Liver (tissue), 3 donors: ENCODE measurements at regions not wholly inside any gene's neighbourhood (a gene's known extent, or its start where the extent isn't known, plus 50 kb on each side); places are given as distances from the start of the nearest gene placed in this dataset.

Experiments used
- ATF3 ChIP-seq: IDR thresholded peaks from 2 replicates; pipeline ENCODE4 v1.6.1; 2016; ENCODE audit warnings: antibody characterized with exemption
- EGR1 ChIP-seq, 2 donors: IDR thresholded peaks; 2 replicates each; pipeline ENCODE4 v1.6.1; 2016 to 2018; ENCODE audit warnings: antibody characterized with exemption in 2 of 2, low read depth in 2 of 2
- FOXA1 ChIP-seq: IDR thresholded peaks from 2 replicates; pipeline ENCODE4 v1.6.1; 2016; ENCODE audit warnings: antibody characterized with exemption
- GABPA ChIP-seq, 2 donors: IDR thresholded peaks in 1 of 2; conservative IDR thresholded peaks in 1 of 2; 2 replicates each; pipeline ENCODE4 v1.6.1; 2016; ENCODE audit warnings: antibody characterized with exemption in 2 of 2, mild to moderate bottlenecking in 1 of 2, moderate library complexity in 1 of 2
- HNF4A ChIP-seq, 2 donors: conservative IDR thresholded peaks; 2 replicates each; pipeline ENCODE4 v1.6.1; 2016; ENCODE audit warnings: antibody characterized with exemption in 2 of 2, mild to moderate bottlenecking in 2 of 2
- JUND ChIP-seq, 2 donors: IDR thresholded peaks; 2 replicates each; pipeline ENCODE4 v1.6.1; 2016; ENCODE audit warnings: antibody characterized with exemption in 2 of 2
- MAX ChIP-seq: IDR thresholded peaks from 2 replicates; pipeline ENCODE4 v1.6.1; 2016; ENCODE audit warnings: antibody characterized with exemption
- RAD21 ChIP-seq, 2 donors: IDR thresholded peaks; 2 replicates each; pipeline ENCODE4 v1.6.1; 2016; ENCODE audit warnings: antibody characterized with exemption in 2 of 2, mild to moderate bottlenecking in 2 of 2
- RXRA ChIP-seq, 2 donors: IDR thresholded peaks; 2 replicates each; pipeline ENCODE4 v1.6.1; 2017 to 2018; ENCODE audit warnings: antibody characterized with exemption in 2 of 2, mild to moderate bottlenecking in 1 of 2
- TAF1 ChIP-seq: conservative IDR thresholded peaks from 2 replicates; pipeline ENCODE4 v1.6.1; 2016; ENCODE audit warnings: antibody characterized with exemption, mild to moderate bottlenecking
- YY1 ChIP-seq: IDR thresholded peaks from 2 replicates; pipeline ENCODE4 v1.6.1; 2016; ENCODE audit warnings: antibody characterized with exemption, mild to moderate bottlenecking
- TF ChIP-seq, protein P1 (sequence below): fragments of 150-350 bp; IDR thresholded peaks from 2 replicates; pipeline ENCODE4 v1.5.1; 2017; ENCODE audit warnings: improper control_type of control experiment, low read depth, low read length; ENCODE audit not compliant: missing input control
- donor health status: healthy.
- donor health status: healthy.

GRCh38 chr22:49081261-49081666 is 746.4 kb downstream of the BRD1 start:
- TF ChIP-seq, protein P1, sequence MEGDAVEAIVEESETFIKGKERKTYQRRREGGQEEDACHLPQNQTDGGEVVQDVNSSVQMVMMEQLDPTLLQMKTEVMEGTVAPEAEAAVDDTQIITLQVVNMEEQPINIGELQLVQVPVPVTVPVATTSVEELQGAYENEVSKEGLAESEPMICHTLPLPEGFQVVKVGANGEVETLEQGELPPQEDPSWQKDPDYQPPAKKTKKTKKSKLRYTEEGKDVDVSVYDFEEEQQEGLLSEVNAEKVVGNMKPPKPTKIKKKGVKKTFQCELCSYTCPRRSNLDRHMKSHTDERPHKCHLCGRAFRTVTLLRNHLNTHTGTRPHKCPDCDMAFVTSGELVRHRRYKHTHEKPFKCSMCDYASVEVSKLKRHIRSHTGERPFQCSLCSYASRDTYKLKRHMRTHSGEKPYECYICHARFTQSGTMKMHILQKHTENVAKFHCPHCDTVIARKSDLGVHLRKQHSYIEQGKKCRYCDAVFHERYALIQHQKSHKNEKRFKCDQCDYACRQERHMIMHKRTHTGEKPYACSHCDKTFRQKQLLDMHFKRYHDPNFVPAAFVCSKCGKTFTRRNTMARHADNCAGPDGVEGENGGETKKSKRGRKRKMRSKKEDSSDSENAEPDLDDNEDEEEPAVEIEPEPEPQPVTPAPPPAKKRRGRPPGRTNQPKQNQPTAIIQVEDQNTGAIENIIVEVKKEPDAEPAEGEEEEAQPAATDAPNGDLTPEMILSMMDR = no peak
- TF ChIP-seq RAD21 (IDR thresholded peaks at IDR 0.05) = no peak
- no peak for TF ChIP-seq YY1
- no peak for TF ChIP-seq HNF4A (conservative IDR thresholded peaks at IDR 0.05)
- TF ChIP-seq GABPA (IDR thresholded peaks at IDR 0.05 in 1 of 2, conservative IDR thresholded peaks at IDR 0.05 in 1 of 2) = no peak
- no peak for TF ChIP-seq TAF1
- TF ChIP-seq RXRA (IDR thresholded peaks at IDR 0.05) = no peak
- no peak for TF ChIP-seq FOXA1
- TF ChIP-seq ATF3 = no peak
- TF ChIP-seq EGR1 (IDR thresholded peaks at IDR 0.05; ENCODE audit: low read depth in 2 of 2) = no peak
- TF ChIP-seq MAX = no peak
- no peak for TF ChIP-seq JUND (IDR thresholded peaks at IDR 0.05)
